HepG2 (cell line): ENCODE measurements at regions not wholly inside any gene's neighbourhood (a gene's known extent, or its start where the extent isn't known, plus 50 kb on each side); places are given as distances from the start of the nearest gene placed in this dataset.

Source experiments
- CREB1 ChIP-seq, 2 experiments: fragments of 450-650 bp in 1 of 2; IDR thresholded peaks; 2 replicates each; pipeline ENCODE4 v1.6.1; 2016 to 2017; ENCODE audit warnings: control low read depth in 1 of 2, mild to moderate bottlenecking in 1 of 2, missing compliant biosample characterization in 1 of 2, missing genetic modification characterization in 1 of 2
- CREM ChIP-seq, 2 experiments: sonication (generic) in 1 of 2; formaldehyde crosslinking in 1 of 2; IDR thresholded peaks; 2 replicates each; pipeline versions ENCODE4 v1.4.0 to v1.6.1; 2016 to 2020; ENCODE audit warnings: antibody characterized with exemption in 1 of 2, mild to moderate bottlenecking in 1 of 2, missing genetic modification reagents in 1 of 2
- EP300 ChIP-seq, 3 experiments: sonication (generic) in 1 of 3; formaldehyde crosslinking in 1 of 3; IDR thresholded peaks; 2 replicates each; pipeline versions ENCODE4 v1.5.1 to v1.6.1; 2011 to 2020; ENCODE audit warnings: low read depth in 2 of 3, low read length in 2 of 3, borderline replicate concordance in 1 of 3, improper control_type of control experiment in 1 of 3, mild to moderate bottlenecking in 1 of 3, missing genetic modification reagents in 1 of 3, moderate library complexity in 1 of 3
- JUND ChIP-seq: sonication (generic); formaldehyde crosslinking; IDR thresholded peaks from 2 replicates; pipeline ENCODE4 v1.8.0; 2022; ENCODE audit warnings: mild to moderate bottlenecking, missing genetic modification reagents
- PAF1 ChIP-seq: IDR thresholded peaks from 2 replicates; pipeline ENCODE4 v1.6.1; 2016; ENCODE audit warnings: missing genetic modification reagents, missing compliant biosample characterization
- PHF5A ChIP-seq: IDR thresholded peaks from one replicate; pipeline ENCODE4 v1.6.1; 2018; ENCODE audit warnings: low read depth, missing genetic modification reagents; ENCODE audit not compliant: unreplicated experiment
- SMAD9 ChIP-seq: sonication (generic); formaldehyde crosslinking; IDR thresholded peaks from 2 replicates; pipeline ENCODE4 v1.5.1; 2020; ENCODE audit warnings: mild to moderate bottlenecking, missing genetic modification reagents
- SOX5 ChIP-seq: IDR thresholded peaks from 2 replicates; pipeline ENCODE4 v1.6.1; 2016; ENCODE audit warnings: borderline replicate concordance
- ZNF780A ChIP-seq: sonication (generic); formaldehyde crosslinking; IDR thresholded peaks from 2 replicates; pipeline ENCODE4 v1.8.0; 2022; ENCODE audit warnings: mild to moderate bottlenecking, missing genetic modification reagents, moderate library complexity
- TF ChIP-seq, protein P1 (sequence below): IDR thresholded peaks from 2 replicates; pipeline ENCODE4 v1.6.1; 2016; ENCODE audit warnings: low read depth
- TF ChIP-seq, protein P2 (sequence below): sonication (generic); formaldehyde crosslinking; IDR thresholded peaks from 2 replicates; pipeline ENCODE4 v1.4.0; 2020; ENCODE audit warnings: low read depth, missing genetic modification reagents
- TF ChIP-seq, protein P3 (sequence below): sonication (generic); formaldehyde crosslinking; IDR thresholded peaks from 2 replicates; pipeline ENCODE4 v1.4.0; 2020; ENCODE audit warnings: missing genetic modification reagents, borderline replicate concordance
- TF ChIP-seq, protein P4 (sequence below): sonication (generic); formaldehyde crosslinking; conservative IDR thresholded peaks from 2 replicates; pipeline ENCODE4 v1.4.0; 2020; ENCODE audit warnings: mild to moderate bottlenecking, missing genetic modification reagents, moderate library complexity
- TF ChIP-seq, protein P5 (sequence below): sonication (generic); formaldehyde crosslinking; IDR thresholded peaks from 2 replicates; pipeline ENCODE4 v1.4.0; 2020; ENCODE audit warnings: missing genetic modification reagents, borderline replicate concordance

DNA sequence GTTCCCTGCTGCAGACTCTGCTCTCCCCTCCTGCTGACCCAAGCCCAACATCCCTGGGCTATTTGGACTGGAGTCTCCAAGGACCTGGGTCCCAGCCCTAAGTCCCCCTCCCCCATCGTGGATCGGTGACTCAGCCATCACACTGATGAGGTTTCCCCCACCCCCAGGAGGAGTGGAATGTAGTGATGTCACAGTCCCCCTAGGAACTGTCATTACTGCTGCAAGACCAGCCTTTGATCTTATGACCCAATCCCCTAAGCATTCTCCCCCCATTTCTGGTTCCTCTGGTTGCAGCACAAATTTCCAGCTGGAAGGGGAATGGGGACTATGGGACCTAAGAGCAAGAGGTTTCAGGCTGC, 63.4 kb upstream of the CSPG4 start (continued):
- TF ChIP-seq, protein P1, sequence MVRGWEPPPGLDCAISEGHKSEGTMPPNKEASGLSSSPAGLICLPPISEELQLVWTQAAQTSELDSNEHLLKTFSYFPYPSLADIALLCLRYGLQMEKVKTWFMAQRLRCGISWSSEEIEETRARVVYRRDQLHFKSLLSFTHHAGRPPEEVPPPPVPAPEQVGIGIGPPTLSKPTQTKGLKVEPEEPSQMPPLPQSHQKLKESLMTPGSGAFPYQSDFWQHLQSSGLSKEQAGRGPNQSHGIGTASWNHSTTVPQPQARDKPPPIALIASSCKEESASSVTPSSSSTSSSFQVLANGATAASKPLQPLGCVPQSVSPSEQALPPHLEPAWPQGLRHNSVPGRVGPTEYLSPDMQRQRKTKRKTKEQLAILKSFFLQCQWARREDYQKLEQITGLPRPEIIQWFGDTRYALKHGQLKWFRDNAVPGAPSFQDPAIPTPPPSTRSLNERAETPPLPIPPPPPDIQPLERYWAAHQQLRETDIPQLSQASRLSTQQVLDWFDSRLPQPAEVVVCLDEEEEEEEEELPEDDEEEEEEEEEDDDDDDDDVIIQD (CRISPR knock-in tag) = peak; percentile 44; the same call in 1 of the 2 replicates
- no peak for TF ChIP-seq SOX5 (CRISPR knock-in tag)
- peak; percentile 80 for TF ChIP-seq CREB1 (IDR thresholded peaks at IDR 0.05)
- peak; percentile 61; the same call in 1 of the 2 replicates for TF ChIP-seq CREB1 (CRISPR knock-in tag; IDR thresholded peaks at IDR 0.05)
- TF ChIP-seq, protein P2, sequence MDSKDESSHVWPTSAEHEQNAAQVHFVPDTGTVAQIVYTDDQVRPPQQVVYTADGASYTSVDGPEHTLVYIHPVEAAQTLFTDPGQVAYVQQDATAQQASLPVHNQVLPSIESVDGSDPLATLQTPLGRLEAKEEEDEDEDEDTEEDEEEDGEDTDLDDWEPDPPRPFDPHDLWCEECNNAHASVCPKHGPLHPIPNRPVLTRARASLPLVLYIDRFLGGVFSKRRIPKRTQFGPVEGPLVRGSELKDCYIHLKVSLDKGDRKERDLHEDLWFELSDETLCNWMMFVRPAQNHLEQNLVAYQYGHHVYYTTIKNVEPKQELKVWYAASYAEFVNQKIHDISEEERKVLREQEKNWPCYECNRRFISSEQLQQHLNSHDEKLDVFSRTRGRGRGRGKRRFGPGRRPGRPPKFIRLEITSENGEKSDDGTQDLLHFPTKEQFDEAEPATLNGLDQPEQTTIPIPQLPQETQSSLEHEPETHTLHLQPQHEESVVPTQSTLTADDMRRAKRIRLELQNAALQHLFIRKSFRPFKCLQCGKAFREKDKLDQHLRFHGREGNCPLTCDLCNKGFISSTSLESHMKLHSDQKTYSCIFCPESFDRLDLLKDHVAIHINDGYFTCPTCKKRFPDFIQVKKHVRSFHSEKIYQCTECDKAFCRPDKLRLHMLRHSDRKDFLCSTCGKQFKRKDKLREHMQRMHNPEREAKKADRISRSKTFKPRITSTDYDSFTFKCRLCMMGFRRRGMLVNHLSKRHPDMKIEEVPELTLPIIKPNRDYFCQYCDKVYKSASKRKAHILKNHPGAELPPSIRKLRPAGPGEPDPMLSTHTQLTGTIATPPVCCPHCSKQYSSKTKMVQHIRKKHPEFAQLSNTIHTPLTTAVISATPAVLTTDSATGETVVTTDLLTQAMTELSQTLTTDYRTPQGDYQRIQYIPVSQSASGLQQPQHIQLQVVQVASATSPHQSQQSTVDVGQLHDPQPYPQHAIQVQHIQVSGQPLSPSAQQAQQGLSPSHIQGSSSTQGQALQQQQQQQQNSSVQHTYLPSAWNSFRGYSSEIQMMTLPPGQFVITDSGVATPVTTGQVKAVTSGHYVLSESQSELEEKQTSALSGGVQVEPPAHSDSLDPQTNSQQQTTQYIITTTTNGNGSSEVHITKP (CRISPR knock-in tag) = no peak
- peak in 1 of 2 experiments; percentile 56; a peak in 2 of 4 replicates for TF ChIP-seq EP300 (IDR thresholded peaks at IDR 0.05; ENCODE audit: low read depth in 2 of 2, low read length in 2 of 2)
- TF ChIP-seq EP300 (CRISPR knock-in tag; IDR thresholded peaks at IDR 0.05; ENCODE audit: borderline replicate concordance) = no peak
- TF ChIP-seq, protein P3, sequence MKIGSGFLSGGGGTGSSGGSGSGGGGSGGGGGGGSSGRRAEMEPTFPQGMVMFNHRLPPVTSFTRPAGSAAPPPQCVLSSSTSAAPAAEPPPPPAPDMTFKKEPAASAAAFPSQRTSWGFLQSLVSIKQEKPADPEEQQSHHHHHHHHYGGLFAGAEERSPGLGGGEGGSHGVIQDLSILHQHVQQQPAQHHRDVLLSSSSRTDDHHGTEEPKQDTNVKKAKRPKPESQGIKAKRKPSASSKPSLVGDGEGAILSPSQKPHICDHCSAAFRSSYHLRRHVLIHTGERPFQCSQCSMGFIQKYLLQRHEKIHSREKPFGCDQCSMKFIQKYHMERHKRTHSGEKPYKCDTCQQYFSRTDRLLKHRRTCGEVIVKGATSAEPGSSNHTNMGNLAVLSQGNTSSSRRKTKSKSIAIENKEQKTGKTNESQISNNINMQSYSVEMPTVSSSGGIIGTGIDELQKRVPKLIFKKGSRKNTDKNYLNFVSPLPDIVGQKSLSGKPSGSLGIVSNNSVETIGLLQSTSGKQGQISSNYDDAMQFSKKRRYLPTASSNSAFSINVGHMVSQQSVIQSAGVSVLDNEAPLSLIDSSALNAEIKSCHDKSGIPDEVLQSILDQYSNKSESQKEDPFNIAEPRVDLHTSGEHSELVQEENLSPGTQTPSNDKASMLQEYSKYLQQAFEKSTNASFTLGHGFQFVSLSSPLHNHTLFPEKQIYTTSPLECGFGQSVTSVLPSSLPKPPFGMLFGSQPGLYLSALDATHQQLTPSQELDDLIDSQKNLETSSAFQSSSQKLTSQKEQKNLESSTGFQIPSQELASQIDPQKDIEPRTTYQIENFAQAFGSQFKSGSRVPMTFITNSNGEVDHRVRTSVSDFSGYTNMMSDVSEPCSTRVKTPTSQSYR = peak; percentile 70; the same call in 1 of the 2 replicates
- TF ChIP-seq CREM (IDR thresholded peaks at IDR 0.05) = peak; percentile 34; the same call in 1 of the 2 replicates
- TF ChIP-seq CREM (CRISPR knock-in tag; IDR thresholded peaks at IDR 0.05) = no peak
- peak; percentile 81 for TF ChIP-seq JUND
- no peak for TF ChIP-seq PAF1 (CRISPR knock-in tag)
- TF ChIP-seq, protein P4, sequence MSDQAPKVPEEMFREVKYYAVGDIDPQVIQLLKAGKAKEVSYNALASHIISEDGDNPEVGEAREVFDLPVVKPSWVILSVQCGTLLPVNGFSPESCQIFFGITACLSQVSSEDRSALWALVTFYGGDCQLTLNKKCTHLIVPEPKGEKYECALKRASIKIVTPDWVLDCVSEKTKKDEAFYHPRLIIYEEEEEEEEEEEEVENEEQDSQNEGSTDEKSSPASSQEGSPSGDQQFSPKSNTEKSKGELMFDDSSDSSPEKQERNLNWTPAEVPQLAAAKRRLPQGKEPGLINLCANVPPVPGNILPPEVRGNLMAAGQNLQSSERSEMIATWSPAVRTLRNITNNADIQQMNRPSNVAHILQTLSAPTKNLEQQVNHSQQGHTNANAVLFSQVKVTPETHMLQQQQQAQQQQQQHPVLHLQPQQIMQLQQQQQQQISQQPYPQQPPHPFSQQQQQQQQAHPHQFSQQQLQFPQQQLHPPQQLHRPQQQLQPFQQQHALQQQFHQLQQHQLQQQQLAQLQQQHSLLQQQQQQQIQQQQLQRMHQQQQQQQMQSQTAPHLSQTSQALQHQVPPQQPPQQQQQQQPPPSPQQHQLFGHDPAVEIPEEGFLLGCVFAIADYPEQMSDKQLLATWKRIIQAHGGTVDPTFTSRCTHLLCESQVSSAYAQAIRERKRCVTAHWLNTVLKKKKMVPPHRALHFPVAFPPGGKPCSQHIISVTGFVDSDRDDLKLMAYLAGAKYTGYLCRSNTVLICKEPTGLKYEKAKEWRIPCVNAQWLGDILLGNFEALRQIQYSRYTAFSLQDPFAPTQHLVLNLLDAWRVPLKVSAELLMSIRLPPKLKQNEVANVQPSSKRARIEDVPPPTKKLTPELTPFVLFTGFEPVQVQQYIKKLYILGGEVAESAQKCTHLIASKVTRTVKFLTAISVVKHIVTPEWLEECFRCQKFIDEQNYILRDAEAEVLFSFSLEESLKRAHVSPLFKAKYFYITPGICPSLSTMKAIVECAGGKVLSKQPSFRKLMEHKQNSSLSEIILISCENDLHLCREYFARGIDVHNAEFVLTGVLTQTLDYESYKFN = peak; percentile 55
- TF ChIP-seq PHF5A (CRISPR knock-in tag) = no peak
- TF ChIP-seq, protein P5, sequence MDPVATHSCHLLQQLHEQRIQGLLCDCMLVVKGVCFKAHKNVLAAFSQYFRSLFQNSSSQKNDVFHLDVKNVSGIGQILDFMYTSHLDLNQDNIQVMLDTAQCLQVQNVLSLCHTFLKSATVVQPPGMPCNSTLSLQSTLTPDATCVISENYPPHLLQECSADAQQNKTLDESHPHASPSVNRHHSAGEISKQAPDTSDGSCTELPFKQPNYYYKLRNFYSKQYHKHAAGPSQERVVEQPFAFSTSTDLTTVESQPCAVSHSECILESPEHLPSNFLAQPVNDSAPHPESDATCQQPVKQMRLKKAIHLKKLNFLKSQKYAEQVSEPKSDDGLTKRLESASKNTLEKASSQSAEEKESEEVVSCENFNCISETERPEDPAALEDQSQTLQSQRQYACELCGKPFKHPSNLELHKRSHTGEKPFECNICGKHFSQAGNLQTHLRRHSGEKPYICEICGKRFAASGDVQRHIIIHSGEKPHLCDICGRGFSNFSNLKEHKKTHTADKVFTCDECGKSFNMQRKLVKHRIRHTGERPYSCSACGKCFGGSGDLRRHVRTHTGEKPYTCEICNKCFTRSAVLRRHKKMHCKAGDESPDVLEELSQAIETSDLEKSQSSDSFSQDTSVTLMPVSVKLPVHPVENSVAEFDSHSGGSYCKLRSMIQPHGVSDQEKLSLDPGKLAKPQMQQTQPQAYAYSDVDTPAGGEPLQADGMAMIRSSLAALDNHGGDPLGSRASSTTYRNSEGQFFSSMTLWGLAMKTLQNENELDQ (CRISPR knock-in tag) = no peak
- TF ChIP-seq SMAD9 (CRISPR knock-in tag) = no peak
- no peak for TF ChIP-seq ZNF780A (CRISPR knock-in tag)
